ENCODE measurements at regions not wholly inside any gene's neighbourhood (a gene's known extent, or its start where the extent isn't known, plus 50 kb on each side); places are given as distances from the start of the nearest gene placed in this dataset.

- in situ Hi-C loops (cut with HindIII; ENCODE audit: low pct_unique_long_range_greater_than_20kb, low sequenced_read_pairs): no loop called here
- CTCF ChIA-PET: no interaction called here
These were observed 219.0 kb upstream of the PROK2 start for GRCh38 chr3:72003936-72004335.

DNA sequence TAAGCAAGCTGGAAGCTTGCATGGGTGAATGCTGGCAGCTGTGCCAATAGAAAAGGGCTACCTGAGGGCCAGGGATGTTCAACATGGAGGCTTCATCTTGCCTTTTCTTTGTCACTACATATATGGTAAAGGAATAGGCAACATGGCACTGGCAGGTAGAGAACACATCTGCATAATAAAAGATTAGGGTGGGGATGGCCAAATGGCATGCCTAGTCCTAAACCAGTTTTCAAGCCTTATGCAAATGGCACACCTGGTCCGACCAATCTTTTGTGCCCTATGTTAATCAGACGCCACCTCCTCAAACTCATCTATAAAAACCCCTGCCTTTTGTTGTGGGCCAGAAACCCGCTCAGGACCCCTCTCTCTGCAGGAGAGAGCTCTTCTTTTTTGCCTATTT lies 216.8 kb upstream of the PROK2 start:
- Histone ChIP-seq H3K27ac (ENCODE audit: low read length) (no peak overlapping the region), H3K36me3 (ENCODE audit: control insufficient read depth, insufficient read depth, low read length) (no peaks in the 10 kb centered on the region), H3K4me1 (ENCODE audit: control insufficient read depth, insufficient read depth, low read length) (no peaks in the 10 kb centered on the region), H3K27me3 (ENCODE audit: control insufficient read depth, insufficient read depth, low read length) (peaks cover 3% of the 10 kb centered on the region; the same call in 1 of the 2 replicates), H3K9me3 (ENCODE audit: control insufficient read depth, insufficient read depth, low read depth, low read length) (no peaks in the 10 kb centered on the region), H3K4me3 (ENCODE audit: low read depth in 2 of 2, low read length in 2 of 2) (no peak overlapping the region)
- DNase-seq (ENCODE audit: low read depth, low spot score) (no peak), ATAC-seq (no peak)
- TF ChIP-seq POLR2AphosphoS5 (IDR thresholded peaks at IDR 0.05; ENCODE audit: low read depth, low read length) (no peak), SIN3A (IDR thresholded peaks at IDR 0.05; ENCODE audit: borderline replicate concordance, insufficient read depth, low read depth, low read length) (no peak), TCF7L2 (IDR thresholded peaks at IDR 0.05; ENCODE audit: low read depth, low read length) (no peak), REST (IDR thresholded peaks at IDR 0.05; ENCODE audit: insufficient read depth in 1 of 2, low read depth in 2 of 2, low read length in 1 of 2) (no peak)
- TF ChIP-seq, protein P1, sequence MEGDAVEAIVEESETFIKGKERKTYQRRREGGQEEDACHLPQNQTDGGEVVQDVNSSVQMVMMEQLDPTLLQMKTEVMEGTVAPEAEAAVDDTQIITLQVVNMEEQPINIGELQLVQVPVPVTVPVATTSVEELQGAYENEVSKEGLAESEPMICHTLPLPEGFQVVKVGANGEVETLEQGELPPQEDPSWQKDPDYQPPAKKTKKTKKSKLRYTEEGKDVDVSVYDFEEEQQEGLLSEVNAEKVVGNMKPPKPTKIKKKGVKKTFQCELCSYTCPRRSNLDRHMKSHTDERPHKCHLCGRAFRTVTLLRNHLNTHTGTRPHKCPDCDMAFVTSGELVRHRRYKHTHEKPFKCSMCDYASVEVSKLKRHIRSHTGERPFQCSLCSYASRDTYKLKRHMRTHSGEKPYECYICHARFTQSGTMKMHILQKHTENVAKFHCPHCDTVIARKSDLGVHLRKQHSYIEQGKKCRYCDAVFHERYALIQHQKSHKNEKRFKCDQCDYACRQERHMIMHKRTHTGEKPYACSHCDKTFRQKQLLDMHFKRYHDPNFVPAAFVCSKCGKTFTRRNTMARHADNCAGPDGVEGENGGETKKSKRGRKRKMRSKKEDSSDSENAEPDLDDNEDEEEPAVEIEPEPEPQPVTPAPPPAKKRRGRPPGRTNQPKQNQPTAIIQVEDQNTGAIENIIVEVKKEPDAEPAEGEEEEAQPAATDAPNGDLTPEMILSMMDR (IDR thresholded peaks at IDR 0.05): no peak
- no TSS peak for BruUV-seq (replicated peaks)
- in situ Hi-C loops (cut with HindIII; ENCODE audit: low pct_unique_long_range_greater_than_20kb, low sequenced_read_pairs): no loop called here
- intact Hi-C loops (cut with micrococcal nuclease; ENCODE audit: unreplicated experiment): no loop called here
- POLR2A ChIA-PET: no interaction called here
- CTCF ChIA-PET: no interaction called here

More at GRCh38 chr3:72003936-72004335, 219.0 kb upstream of the PROK2 start:
- POLR2A ChIA-PET: no interaction called here
- Histone ChIP-seq H3K27me3 (ENCODE audit: control insufficient read depth, insufficient read depth, low read length) (no peaks in the 10 kb centered on the region; the same call in 1 of the 2 replicates), H3K27ac (ENCODE audit: low read length) (no peak overlapping the region), H3K36me3 (ENCODE audit: control insufficient read depth, insufficient read depth, low read length) (no peaks in the 10 kb centered on the region), H3K4me1 (ENCODE audit: control insufficient read depth, insufficient read depth, low read length) (no peaks in the 10 kb centered on the region), H3K4me3 (ENCODE audit: low read depth in 2 of 2, low read length in 2 of 2) (no peak overlapping the region), H3K9me3 (ENCODE audit: control insufficient read depth, insufficient read depth, low read depth, low read length) (no peaks in the 10 kb centered on the region)
- TF ChIP-seq REST (IDR thresholded peaks at IDR 0.05; ENCODE audit: insufficient read depth in 1 of 2, low read depth in 2 of 2, low read length in 1 of 2) (no peak), POLR2AphosphoS5 (IDR thresholded peaks at IDR 0.05; ENCODE audit: low read depth, low read length) (no peak), SIN3A (IDR thresholded peaks at IDR 0.05; ENCODE audit: borderline replicate concordance, insufficient read depth, low read depth, low read length) (no peak), TCF7L2 (IDR thresholded peaks at IDR 0.05; ENCODE audit: low read depth, low read length) (no peak)
- TF ChIP-seq, protein P1 (IDR thresholded peaks at IDR 0.05): no peak
- ATAC-seq: no peak
- intact Hi-C loops (cut with micrococcal nuclease; ENCODE audit: unreplicated experiment): no loop called here
- DNase-seq (ENCODE audit: low read depth, low spot score): no peak
- no TSS peak for BruUV-seq (replicated peaks)
